ENCODE measurements at regions not wholly inside any gene's neighbourhood (a gene's known extent, or its start where the extent isn't known, plus 50 kb on each side); places are given as distances from the start of the nearest gene placed in this dataset.
"Not testable (repeated sequence)": the region's sequence is repeated elsewhere in the genome, so short reads cannot be mapped to it uniquely, and the experiment has no call there.

DNA sequence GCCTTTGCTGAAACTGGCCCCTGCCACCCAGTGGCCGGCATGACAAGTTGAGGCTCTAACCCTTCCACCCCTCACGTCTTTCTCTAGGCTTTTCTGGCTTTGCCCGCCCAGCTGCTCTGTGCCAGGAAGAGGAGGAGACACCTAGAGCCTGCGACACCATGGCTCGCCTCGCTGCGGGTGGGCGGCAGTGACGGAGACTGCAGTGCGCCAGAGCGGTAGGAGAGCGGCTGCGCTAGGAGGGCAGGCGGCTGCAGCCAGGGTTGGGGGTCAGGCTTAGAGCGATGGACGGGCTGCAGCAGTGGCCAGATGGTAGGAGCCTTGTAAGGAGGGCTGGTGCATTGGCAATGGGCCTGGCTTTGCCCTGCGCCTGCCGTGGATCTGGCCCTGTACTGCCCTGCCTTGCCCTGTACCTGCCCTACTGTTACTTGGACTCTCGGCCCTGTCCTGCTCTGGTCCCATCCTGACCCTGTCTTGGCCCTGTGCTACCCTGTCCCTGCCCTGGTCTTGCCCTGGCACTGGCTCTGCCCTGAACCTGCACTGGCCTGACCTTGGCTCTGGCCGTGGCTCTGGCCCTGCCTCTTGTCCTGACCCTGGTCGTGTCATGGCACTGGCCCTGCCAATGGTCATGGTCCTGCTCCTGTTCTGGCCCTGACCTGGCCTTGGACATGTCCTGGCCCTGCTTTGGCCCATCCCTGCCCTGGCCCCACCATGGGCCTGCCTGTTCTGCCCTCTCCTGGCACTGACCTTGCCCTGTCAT, 330.7 kb upstream of the PLGLB1 start:
- DNase-seq (ENCODE audit: low spot score), result not testable (repeated sequence)

DNA sequence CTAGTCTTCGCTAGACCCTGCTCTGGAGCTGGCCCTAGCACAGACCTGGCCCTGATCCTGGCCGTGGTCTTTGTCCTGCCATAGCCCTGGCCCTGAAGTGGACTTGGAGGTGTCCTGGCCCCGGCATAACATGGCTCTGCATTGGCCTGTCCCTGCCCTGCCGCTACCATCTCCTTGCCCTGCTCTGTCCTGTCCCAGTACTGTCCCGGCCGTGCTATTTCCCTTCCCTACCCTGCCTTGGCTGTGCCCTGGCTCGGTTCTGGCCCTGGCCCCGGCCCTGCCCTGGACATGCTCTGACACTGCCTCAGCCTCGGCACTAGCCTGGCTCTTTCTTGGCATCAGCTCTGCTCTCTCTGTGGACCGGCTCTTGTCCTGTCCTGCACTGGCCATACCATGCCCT, 331.8 kb upstream of the PLGLB1 start:
- DNase-seq (ENCODE audit: low spot score), result not testable (repeated sequence)

GRCh38 chr2:87354102-87354501, 332.5 kb upstream of the PLGLB1 start:
- not testable (repeated sequence) for DNase-seq (ENCODE audit: low spot score)

- not testable (repeated sequence) for DNase-seq (ENCODE audit: low spot score)
Measured at GRCh38 chr2:87360250-87360649, 338.6 kb upstream of the PLGLB1 start.

GRCh38 chr2:87360927-87361326, 339.3 kb upstream of the PLGLB1 start:
- not testable (repeated sequence) for DNase-seq (ENCODE audit: low spot score)

- not testable (repeated sequence) for DNase-seq (ENCODE audit: low spot score)
Measured at GRCh38 chr2:87361805-87362204, 340.2 kb upstream of the PLGLB1 start.

GRCh38 chr2:87364379-87364778, 342.7 kb upstream of the PLGLB1 start:
- DNase-seq (ENCODE audit: low spot score), result not testable (repeated sequence)

- not testable (repeated sequence) for DNase-seq (ENCODE audit: low spot score)
Measured at GRCh38 chr2:87365038-87365437, 343.4 kb upstream of the PLGLB1 start.

DNA sequence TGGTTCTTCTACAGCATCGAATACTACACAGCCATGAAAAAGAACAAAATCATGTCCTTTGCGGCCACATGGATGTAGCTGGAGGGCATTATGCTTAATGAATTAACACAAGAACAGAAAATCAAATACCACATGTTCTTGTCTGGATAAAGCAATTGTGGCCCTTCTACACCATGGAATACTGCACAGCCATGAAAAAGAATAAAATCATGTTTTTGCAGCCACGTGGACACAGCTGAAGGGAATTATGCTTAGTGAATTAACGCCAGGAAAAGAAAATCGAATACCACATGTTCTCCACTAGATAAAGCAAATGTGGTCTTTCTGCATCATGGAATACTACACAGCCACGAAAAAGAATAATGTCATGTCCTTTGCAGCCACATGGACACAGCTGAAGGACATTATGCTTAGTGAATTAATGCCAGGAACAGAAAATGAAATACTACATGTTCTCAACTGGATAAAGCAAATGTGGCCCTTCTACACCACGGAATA, 361.8 kb upstream of the PLGLB2 start:
- not testable (repeated sequence) for DNase-seq (ENCODE audit: low spot score)

- not testable (repeated sequence) for DNase-seq (ENCODE audit: low spot score)
Measured at GRCh38 chr2:87395784-87396183, 352.1 kb upstream of the PLGLB2 start.

- not testable (repeated sequence) for DNase-seq (ENCODE audit: low spot score)
Measured at GRCh38 chr2:87396551-87397265, 351.2 kb upstream of the PLGLB2 start.

- not testable (repeated sequence) for DNase-seq (ENCODE audit: low spot score)
Measured at GRCh38 chr2:87397276-87398065, 350.4 kb upstream of the PLGLB2 start.

- DNase-seq (ENCODE audit: low spot score), result not testable (repeated sequence)
Measured at GRCh38 chr2:87398567-87399305, 349.2 kb upstream of the PLGLB2 start.

GRCh38 chr2:87401726-87402345, 346.1 kb upstream of the PLGLB2 start:
- DNase-seq (ENCODE audit: low spot score), result no peak

- no peak for DNase-seq (ENCODE audit: low spot score)
Measured at GRCh38 chr2:87403893-87404175, 344.1 kb upstream of the PLGLB2 start.

DNA sequence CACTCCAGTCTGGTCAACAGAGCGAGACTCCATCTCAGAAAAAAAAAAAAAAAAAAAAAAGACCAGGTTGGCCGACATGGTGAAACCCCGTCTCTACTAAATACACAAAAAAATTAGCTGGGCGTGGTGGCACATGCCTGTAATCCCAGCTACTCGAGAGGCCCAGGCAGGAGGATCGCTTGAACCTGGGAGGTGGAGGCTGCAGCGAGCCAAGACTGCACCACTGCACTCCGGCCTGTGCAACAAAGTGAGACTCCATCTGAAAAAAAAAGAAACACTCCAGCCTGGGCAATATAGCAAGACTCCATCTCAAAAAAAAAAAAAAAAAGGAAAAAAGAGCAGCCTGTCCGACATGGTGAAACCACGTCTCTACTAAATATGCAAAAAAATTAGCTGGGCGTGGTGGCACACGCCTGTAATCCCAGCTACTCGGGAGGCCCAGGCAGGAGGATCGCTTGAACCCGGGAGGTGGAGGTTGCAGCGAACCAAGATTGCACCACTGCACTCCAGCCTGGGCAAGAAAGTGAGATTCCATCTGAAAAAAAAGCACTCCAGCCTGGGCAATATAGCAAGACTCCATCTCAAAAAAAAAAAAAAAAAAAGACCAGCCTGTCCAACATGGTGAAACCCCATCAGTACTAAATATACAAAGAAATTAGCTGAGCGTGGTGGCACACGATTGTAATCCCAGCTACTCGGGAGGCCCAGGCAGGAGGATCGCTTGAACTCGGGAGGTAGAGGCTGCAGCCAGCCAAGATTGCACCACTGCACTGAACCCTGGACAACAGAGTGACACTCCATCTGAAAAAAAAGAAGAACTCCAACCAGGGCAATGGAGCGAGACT, 343.3 kb upstream of the PLGLB2 start:
- DNase-seq (ENCODE audit: low spot score), result not testable (repeated sequence)

DNA sequence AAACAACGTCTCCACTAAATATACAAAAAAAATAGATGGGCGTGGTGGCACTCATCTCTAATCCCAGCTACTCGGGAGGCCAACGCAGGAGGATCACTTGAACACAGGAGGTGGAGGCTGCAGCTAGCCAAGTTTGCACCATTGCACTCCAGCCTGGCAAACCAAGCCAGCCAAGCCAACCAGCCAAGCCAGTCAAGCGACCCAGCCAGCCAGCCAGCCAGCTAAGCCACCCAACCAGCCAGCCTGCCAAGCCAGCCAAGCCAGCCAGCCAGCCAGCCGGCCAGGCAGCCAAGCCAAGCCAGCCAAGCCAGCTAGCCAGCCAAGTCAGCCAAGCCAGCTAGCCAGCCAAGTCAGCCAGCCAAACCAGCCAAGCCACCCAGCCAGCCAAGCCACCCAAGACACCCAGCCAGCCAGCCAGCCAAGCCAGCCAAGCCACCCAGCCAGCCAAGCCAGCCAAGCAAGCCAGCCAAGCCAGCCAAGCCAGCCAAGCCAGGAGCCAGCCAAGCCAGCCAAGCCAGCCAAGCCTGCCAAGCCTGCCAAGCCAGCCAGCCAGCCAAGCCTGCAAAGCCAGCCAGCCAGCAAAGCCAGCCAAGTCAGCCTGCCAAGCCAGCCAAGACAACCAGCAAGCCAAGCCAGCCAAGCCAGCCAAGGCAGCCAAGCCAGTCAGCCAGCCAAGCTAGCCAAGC, 342.2 kb upstream of the PLGLB2 start:
- DNase-seq (ENCODE audit: low spot score), result not testable (repeated sequence)

GRCh38 chr2:87406406-87407175, 341.3 kb upstream of the PLGLB2 start:
- DNase-seq (ENCODE audit: low spot score), result not testable (repeated sequence)

DNA sequence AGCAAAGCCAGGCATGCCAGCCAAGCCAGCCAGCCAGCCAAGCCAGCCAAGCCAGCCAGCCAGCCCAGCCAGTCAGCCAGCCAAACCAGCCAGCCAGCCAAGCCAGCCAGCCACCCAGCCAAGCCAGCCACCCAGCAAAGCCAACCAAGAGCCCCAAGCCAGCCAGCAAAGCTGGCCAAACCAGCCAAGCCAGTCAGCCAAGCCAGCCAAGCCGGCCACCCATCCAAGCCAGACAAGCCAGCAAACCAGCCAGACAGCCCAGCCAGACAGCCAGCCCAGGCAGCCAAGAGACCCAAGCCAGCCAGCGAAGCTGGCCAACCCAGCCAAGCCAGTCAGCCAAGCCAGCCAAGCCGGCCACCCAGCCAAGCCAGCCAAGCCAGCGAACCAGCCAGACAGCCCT, 338.3 kb upstream of the PLGLB2 start:
- not testable (repeated sequence) for DNase-seq (ENCODE audit: low spot score)
